NCI-H1436 treated with DMSO at 0.1 percent for 48 hours (cell line): ENCODE measurements at regions not wholly inside any gene's neighbourhood (a gene's known extent, or its start where the extent isn't known, plus 50 kb on each side); places are given as distances from the start of the nearest gene placed in this dataset.
"Not testable (repeated sequence)": the region's sequence is repeated elsewhere in the genome, so short reads cannot be mapped to it uniquely, and the experiment has no call there.

Experiments
- DNase-seq: peaks from one replicate; lab custom pipeline; 2025; lab: John Stamatoyannopoulos, UW

- no peak for DNase-seq
Measured at GRCh38 chr18:71370671-71371445, 1082.0 kb downstream of the SOCS6 start.

- no peak for DNase-seq
Measured at GRCh38 chr18:71370095-71370494, 1081.2 kb downstream of the SOCS6 start.

GRCh38 chr18:71362140-71362539 is 1073.3 kb downstream of the SOCS6 start:
- DNase-seq: no peak

- DNase-seq: not testable (repeated sequence)
Measured at GRCh38 chr18:71355599-71355998, 1066.8 kb downstream of the SOCS6 start.

GRCh38 chr18:71352618-71353017 is 1063.8 kb downstream of the SOCS6 start:
- DNase-seq: no peak

GRCh38 chr18:71336576-71337210 is 1047.8 kb downstream of the SOCS6 start:
- no peak for DNase-seq

GRCh38 chr18:71329563-71329962 is 1040.7 kb downstream of the SOCS6 start:
- no peak for DNase-seq

- DNase-seq: no peak
Measured at GRCh38 chr18:71329114-71329513, 1040.3 kb downstream of the SOCS6 start.

- DNase-seq: peak; percentile 12
Measured at GRCh38 chr18:71327850-71328249, 1039.0 kb downstream of the SOCS6 start.

GRCh38 chr18:71327441-71327840 is 1038.6 kb downstream of the SOCS6 start:
- DNase-seq: no peak

- DNase-seq: no peak
Measured at GRCh38 chr18:71326826-71327225, 1038.0 kb downstream of the SOCS6 start.

- DNase-seq: no peak
Measured at GRCh38 chr18:71324356-71324755, 1035.5 kb downstream of the SOCS6 start.

- no peak for DNase-seq
Measured at GRCh38 chr18:71322201-71322600, 1033.4 kb downstream of the SOCS6 start.

- no peak for DNase-seq
Measured at GRCh38 chr18:71321319-71321718, 1032.5 kb downstream of the SOCS6 start.

- DNase-seq: no peak
Measured at GRCh38 chr18:71304856-71305255, 1016.0 kb downstream of the SOCS6 start.

- DNase-seq: not testable (repeated sequence)
Measured at GRCh38 chr18:71303743-71304142, 1014.9 kb downstream of the SOCS6 start.

- no peak for DNase-seq
Measured at GRCh38 chr18:71301596-71301995, 1012.8 kb downstream of the SOCS6 start.

GRCh38 chr18:71294201-71294600 is 1005.4 kb downstream of the SOCS6 start:
- DNase-seq: not testable (repeated sequence)

GRCh38 chr18:71293322-71293721 is 1004.5 kb downstream of the SOCS6 start:
- no peak for DNase-seq

- no peak for DNase-seq
Measured at GRCh38 chr18:71287268-71287667, 998.4 kb downstream of the SOCS6 start.

- no peak for DNase-seq
Measured at GRCh38 chr18:71252351-71252865, 963.6 kb downstream of the SOCS6 start.

GRCh38 chr18:71250191-71250590 is 961.3 kb downstream of the SOCS6 start:
- DNase-seq: no peak

- DNase-seq: no peak
Measured at GRCh38 chr18:71249791-71250190, 960.9 kb downstream of the SOCS6 start.
